Renal cortex interstitium (tissue), 11 donors: ENCODE measurements at regions not wholly inside any gene's neighbourhood (a gene's known extent, or its start where the extent isn't known, plus 50 kb on each side); places are given as distances from the start of the nearest gene placed in this dataset.
"Not testable (repeated sequence)": the region's sequence is repeated elsewhere in the genome, so short reads cannot be mapped to it uniquely, and the experiment has no call there.

Experiments used
- DNase-seq, 11 donors: peaks; one replicate each; pipeline ENCODE4 v3.0.0-alpha.2; 2013; ENCODE audit warnings: low read depth in 9 of 11, low spot score in 4 of 11; ENCODE audit errors: extremely low read depth in 1 of 11

GRCh38 chr6:58047865-58048264 is 730.4 kb downstream of the PRIM2 start:
- not testable (repeated sequence) for DNase-seq

- DNase-seq = not testable (repeated sequence)
These were observed 738.2 kb downstream of the PRIM2 start for GRCh38 chr6:58055465-58056176.

- DNase-seq = not testable (repeated sequence)
These were observed 742.3 kb downstream of the PRIM2 start for GRCh38 chr6:58059701-58060100.

GRCh38 chr6:58063542-58063941 is 746.1 kb downstream of the PRIM2 start:
- not testable (repeated sequence) for DNase-seq

GRCh38 chr6:58067867-58068548 is 750.6 kb downstream of the PRIM2 start:
- not testable (repeated sequence) for DNase-seq

- DNase-seq = no peak
These were observed 755.8 kb downstream of the PRIM2 start for GRCh38 chr6:58073263-58073662.

- DNase-seq = not testable (repeated sequence)
These were observed 772.6 kb downstream of the PRIM2 start for GRCh38 chr6:58090067-58090466.

GRCh38 chr6:58097251-58097650 is 779.8 kb downstream of the PRIM2 start:
- not testable (repeated sequence) for DNase-seq

GRCh38 chr6:58113960-58114359 is 796.5 kb downstream of the PRIM2 start:
- no peak for DNase-seq

- not testable (repeated sequence) for DNase-seq
These were observed 799.7 kb downstream of the PRIM2 start for GRCh38 chr6:58117162-58117561.

- DNase-seq = not testable (repeated sequence)
These were observed 804.2 kb downstream of the PRIM2 start for GRCh38 chr6:58121616-58122015.

- DNase-seq = not testable (repeated sequence)
These were observed 806.3 kb downstream of the PRIM2 start for GRCh38 chr6:58123770-58124169.

- DNase-seq = not testable (repeated sequence)
These were observed 811.1 kb downstream of the PRIM2 start for GRCh38 chr6:58128549-58128948.

GRCh38 chr6:58129098-58129497 is 811.7 kb downstream of the PRIM2 start:
- DNase-seq = not testable (repeated sequence)

GRCh38 chr6:58139746-58140145 is 822.3 kb downstream of the PRIM2 start:
- DNase-seq = not testable (repeated sequence)

- DNase-seq = not testable (repeated sequence)
These were observed 853.6 kb downstream of the PRIM2 start for GRCh38 chr6:58171025-58171424.

GRCh38 chr6:58181557-58182065 is 864.2 kb downstream of the PRIM2 start:
- not testable (repeated sequence) for DNase-seq

- DNase-seq = not testable (repeated sequence)
These were observed 867.9 kb downstream of the PRIM2 start for GRCh38 chr6:58185300-58185699.

- not testable (repeated sequence) for DNase-seq
These were observed 875.8 kb downstream of the PRIM2 start for GRCh38 chr6:58193209-58193608.

- no peak for DNase-seq
These were observed 880.9 kb downstream of the PRIM2 start for GRCh38 chr6:58198301-58198700.
